PFSK-1 (cell line): ENCODE measurements at regions not wholly inside any gene's neighbourhood (a gene's known extent, or its start where the extent isn't known, plus 50 kb on each side); places are given as distances from the start of the nearest gene placed in this dataset.

Experiments
- FOXP2 ChIP-seq: optimal IDR thresholded peaks from 2 replicates; pipeline ENCODE3; 2011; ENCODE audit warnings: borderline replicate concordance, control low read depth, inconsistent platforms; ENCODE audit not compliant: insufficient read depth; ENCODE audit errors: extremely low read length, extremely low read depth
- POLR2AphosphoS5 ChIP-seq: IDR thresholded peaks from 2 replicates; pipeline ENCODE4 v1.6.1; 2012; ENCODE audit warnings: low read depth, mild to moderate bottlenecking, control low read depth, low read length, moderate library complexity
- SIN3A ChIP-seq: IDR thresholded peaks from 2 replicates; pipeline ENCODE4 v1.6.1; 2012; ENCODE audit warnings: mild to moderate bottlenecking, low read length, moderate library complexity, borderline replicate concordance; ENCODE audit not compliant: insufficient read depth
- TAF1 ChIP-seq: IDR thresholded peaks from 2 replicates; pipeline ENCODE4 v1.6.1; 2012; ENCODE audit warnings: low read length, control low read depth, borderline replicate concordance; ENCODE audit not compliant: insufficient read depth
- TF ChIP-seq, protein P1 (sequence below), 2 experiments: IDR thresholded peaks; 2 replicates each; pipeline versions ENCODE4 v1.6.1 to v1.8.0; 2011 to 2012; ENCODE audit warnings: low read depth in 2 of 2, low read length in 2 of 2, control low read depth in 1 of 2, inconsistent platforms in 1 of 2, mild to moderate bottlenecking in 1 of 2, moderate library complexity in 1 of 2; ENCODE audit not compliant: insufficient read depth in 1 of 2

DNA sequence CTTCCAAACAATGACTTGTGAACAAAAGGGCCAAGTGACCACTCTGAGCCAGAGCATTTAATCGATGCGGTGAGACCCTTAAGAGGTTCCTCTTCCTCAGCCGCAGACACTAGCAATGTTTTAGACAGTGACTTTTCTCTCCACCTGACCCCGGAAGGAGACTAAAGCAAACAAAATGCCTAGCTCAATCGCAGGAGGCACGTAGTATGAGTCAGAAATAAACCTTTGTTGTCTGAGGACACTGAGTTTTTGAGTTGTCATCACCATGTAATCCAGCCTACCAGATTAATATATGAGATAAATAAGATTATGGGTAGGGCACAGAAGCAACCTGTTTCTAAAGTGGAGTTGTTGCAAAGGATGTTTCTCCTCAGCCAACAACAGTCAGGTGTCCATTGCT lies 326.2 kb upstream of the DUSP10 start:
- no peak for TF ChIP-seq SIN3A

DNA sequence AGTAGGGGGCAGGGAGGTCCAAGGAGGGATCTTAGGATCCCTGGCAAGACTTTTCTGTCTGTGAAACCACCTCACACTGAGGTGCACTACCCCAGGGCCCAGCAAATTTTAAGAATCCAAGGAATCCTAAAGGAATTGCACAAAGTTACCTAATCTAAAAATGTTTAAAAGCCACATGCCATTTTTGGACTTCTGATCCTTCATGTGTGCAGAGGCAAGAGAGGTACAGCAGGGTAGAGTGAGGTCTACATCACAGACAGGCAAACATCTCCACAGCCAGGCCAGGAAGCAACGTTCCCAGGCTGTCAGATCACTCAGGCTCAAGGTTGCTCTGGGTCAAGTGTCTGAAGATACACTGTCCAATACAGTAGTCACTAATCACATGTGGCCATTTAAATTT lies 324.6 kb upstream of the DUSP10 start:
- TF ChIP-seq SIN3A (no peak), POLR2AphosphoS5 (no peak), FOXP2 (no peak), TAF1 (no peak)
- TF ChIP-seq, protein P1, sequence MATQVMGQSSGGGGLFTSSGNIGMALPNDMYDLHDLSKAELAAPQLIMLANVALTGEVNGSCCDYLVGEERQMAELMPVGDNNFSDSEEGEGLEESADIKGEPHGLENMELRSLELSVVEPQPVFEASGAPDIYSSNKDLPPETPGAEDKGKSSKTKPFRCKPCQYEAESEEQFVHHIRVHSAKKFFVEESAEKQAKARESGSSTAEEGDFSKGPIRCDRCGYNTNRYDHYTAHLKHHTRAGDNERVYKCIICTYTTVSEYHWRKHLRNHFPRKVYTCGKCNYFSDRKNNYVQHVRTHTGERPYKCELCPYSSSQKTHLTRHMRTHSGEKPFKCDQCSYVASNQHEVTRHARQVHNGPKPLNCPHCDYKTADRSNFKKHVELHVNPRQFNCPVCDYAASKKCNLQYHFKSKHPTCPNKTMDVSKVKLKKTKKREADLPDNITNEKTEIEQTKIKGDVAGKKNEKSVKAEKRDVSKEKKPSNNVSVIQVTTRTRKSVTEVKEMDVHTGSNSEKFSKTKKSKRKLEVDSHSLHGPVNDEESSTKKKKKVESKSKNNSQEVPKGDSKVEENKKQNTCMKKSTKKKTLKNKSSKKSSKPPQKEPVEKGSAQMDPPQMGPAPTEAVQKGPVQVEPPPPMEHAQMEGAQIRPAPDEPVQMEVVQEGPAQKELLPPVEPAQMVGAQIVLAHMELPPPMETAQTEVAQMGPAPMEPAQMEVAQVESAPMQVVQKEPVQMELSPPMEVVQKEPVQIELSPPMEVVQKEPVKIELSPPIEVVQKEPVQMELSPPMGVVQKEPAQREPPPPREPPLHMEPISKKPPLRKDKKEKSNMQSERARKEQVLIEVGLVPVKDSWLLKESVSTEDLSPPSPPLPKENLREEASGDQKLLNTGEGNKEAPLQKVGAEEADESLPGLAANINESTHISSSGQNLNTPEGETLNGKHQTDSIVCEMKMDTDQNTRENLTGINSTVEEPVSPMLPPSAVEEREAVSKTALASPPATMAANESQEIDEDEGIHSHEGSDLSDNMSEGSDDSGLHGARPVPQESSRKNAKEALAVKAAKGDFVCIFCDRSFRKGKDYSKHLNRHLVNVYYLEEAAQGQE (IDR thresholded peaks at IDR 0.05; ENCODE audit: insufficient read depth in 1 of 2, low read depth in 2 of 2, low read length in 2 of 2): no peak

DNA sequence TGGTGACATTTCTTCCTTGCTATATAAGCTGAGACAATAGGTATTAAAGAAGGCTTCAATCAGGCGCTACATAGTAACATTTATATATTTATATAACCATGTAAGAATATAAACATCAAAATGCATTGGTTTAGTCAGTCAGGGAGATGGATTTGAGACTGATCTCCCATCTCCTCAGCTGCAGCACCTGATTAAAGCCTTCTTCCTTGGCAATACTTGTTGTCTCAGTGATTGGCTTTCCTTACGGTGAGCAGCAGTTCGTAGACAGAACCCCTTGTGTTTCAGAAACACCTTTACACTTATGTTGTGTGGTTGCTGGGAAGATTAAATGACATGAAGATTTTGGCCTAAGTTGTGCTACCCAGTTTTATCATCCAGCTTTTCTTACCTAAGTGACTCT lies 323.3 kb upstream of the DUSP10 start:
- TF ChIP-seq POLR2AphosphoS5: no peak
- no peak for TF ChIP-seq SIN3A
- no peak for TF ChIP-seq FOXP2
- no peak for TF ChIP-seq TAF1
- TF ChIP-seq, protein P1 (IDR thresholded peaks at IDR 0.05; ENCODE audit: insufficient read depth in 1 of 2, low read depth in 2 of 2, low read length in 2 of 2): no peak

DNA sequence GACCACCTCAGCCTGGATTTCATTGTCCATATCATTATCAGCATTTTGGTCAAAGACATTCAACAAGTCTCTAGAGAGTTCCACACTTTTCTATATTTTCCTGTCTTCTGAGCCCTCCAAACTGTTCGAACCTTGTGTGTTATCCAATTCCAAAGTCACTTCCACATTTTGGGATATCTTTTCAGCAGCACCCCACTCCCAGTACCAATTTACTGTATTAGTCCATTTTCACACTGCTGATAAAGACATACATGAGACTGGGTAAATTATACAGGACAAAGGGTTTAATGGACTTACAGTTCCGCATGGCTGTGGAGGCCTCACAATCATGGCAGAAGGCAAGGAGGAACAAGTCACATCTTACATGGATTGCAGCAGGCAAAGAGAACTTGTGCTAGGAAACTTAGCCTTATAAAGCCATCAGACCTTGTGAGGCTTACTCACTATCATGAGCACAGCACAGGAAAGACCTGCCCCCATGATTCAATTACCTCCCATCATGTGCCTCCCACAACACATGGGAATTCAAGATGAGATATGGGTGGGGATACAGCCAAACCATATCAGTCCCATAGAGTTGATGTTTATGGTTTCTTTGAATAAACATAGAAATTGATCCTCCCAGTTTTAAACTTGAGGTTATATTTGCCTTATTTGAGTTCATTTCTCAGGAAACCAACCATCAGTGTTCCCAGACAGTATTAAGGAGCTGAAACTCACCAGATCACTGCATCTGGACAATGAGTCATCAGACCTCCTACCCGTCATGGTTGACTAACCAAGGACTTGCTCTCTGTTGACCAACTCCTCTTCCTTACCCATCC lies 322.7 kb upstream of the DUSP10 start:
- TF ChIP-seq TAF1 (no peak), SIN3A (no peak), FOXP2 (no peak), POLR2AphosphoS5 (no peak)
- TF ChIP-seq, protein P1 (IDR thresholded peaks at IDR 0.05; ENCODE audit: insufficient read depth in 1 of 2, low read depth in 2 of 2, low read length in 2 of 2): no peak

DNA sequence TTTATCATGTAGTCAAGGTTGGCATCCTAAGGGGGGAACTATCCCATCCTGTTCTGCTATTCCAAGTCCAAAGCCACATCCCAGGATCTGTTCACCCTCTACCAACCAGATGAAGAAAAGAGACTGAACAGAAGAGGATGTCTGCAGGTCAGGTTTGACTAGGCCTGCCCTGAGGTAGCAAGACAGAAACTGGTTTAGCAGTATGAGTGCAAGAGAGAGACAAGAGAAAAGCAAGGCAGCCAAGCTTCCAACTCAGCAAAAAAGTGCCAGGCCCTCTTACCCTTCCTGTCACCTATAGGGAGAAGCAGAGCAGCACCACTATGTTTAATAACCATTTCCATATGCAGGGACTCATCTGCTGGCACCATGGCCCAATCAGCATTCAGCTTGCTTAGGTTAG lies 320.8 kb upstream of the DUSP10 start:
- TF ChIP-seq, protein P1 (IDR thresholded peaks at IDR 0.05; ENCODE audit: insufficient read depth in 1 of 2, low read depth in 2 of 2, low read length in 2 of 2): no peak
- no peak for TF ChIP-seq SIN3A
